Smooth muscle cell (in vitro differentiated cells): ENCODE measurements at regions not wholly inside any gene's neighbourhood (a gene's known extent, or its start where the extent isn't known, plus 50 kb on each side); places are given as distances from the start of the nearest gene placed in this dataset.
A peak's percentile ranks its signal among the peaks of the same experiment; 100 is the strongest.

Experiments used
- DNase-seq: peaks from one replicate; lab custom pipeline; 2025; ENCODE audit not compliant: unreplicated experiment; lab: John Stamatoyannopoulos, UW
- H2AFZ ChIP-seq: fragments of 200-600 bp; sonication (generic); 2 replicates; pipeline ENCODE4 v1.6.0; 2016; ENCODE audit warnings: antibody characterized with exemption, low read depth, mild to moderate bottlenecking
- H3F3A ChIP-seq: fragments of 200-600 bp; sonication (generic); 2 replicates; pipeline ENCODE4 v1.6.0; 2017; ENCODE audit warnings: antibody characterized with exemption, low read depth
- H3K27ac ChIP-seq: fragments of 200-600 bp; sonication (generic); 2 replicates; pipeline ENCODE4 v1.5.1; 2016; ENCODE audit warnings: low read depth, mild to moderate bottlenecking
- H3K27me3 ChIP-seq: fragments of 200-600 bp; sonication (generic); 2 replicates; pipeline ENCODE4 v1.6.1; 2016; ENCODE audit warnings: low read depth, mild to moderate bottlenecking
- H3K36me3 ChIP-seq: fragments of 200-600 bp; sonication (generic); 2 replicates; pipeline ENCODE4 v1.5.1; 2016; ENCODE audit warnings: low read depth
- H3K4me1 ChIP-seq: fragments of 200-600 bp; sonication (generic); 2 replicates; pipeline ENCODE4 v1.5.1; 2016; ENCODE audit warnings: low read depth
- H3K4me2 ChIP-seq: fragments of 200-600 bp; sonication (generic); 2 replicates; pipeline ENCODE4 v1.6.0; 2016; ENCODE audit warnings: mild to moderate bottlenecking
- H3K4me3 ChIP-seq: fragments of 200-600 bp; sonication (generic); 2 replicates; pipeline ENCODE4 v1.5.1; 2016; ENCODE audit warnings: mild to moderate bottlenecking
- H3K79me2 ChIP-seq: fragments of 200-600 bp; sonication (generic); 2 replicates; pipeline ENCODE4 v1.6.0; 2016; ENCODE audit warnings: low read depth, mild to moderate bottlenecking
- H3K9ac ChIP-seq: fragments of 200-600 bp; sonication (generic); 2 replicates; pipeline ENCODE4 v1.6.0; 2016; ENCODE audit warnings: low read depth
- H3K9me3 ChIP-seq: fragments of 200-600 bp; sonication (generic); replicated peaks from 2 replicates; pipeline ENCODE4 v1.5.1; 2016; ENCODE audit warnings: low read depth
- H4K20me1 ChIP-seq: fragments of 200-600 bp; sonication (generic); 2 replicates; pipeline ENCODE4 v1.6.0; 2016; ENCODE audit warnings: low read depth
- WGBS: methylation state at CpG from one replicate; pipeline ENCODE4 v1.1.7; 2016; ENCODE audit warnings: low lambda C conversion rate; 5-methylcytosine and 5-hydroxymethylcytosine counted together
- TF ChIP-seq, protein P1 (sequence below): fragments of 200-600 bp; sonication (generic); IDR thresholded peaks from 2 replicates; pipeline ENCODE4 v1.5.1; 2017; ENCODE audit warnings: borderline replicate concordance, mild to moderate bottlenecking, antibody characterized with exemption; ENCODE audit not compliant: insufficient read depth, poor library complexity, severe bottlenecking

DNA sequence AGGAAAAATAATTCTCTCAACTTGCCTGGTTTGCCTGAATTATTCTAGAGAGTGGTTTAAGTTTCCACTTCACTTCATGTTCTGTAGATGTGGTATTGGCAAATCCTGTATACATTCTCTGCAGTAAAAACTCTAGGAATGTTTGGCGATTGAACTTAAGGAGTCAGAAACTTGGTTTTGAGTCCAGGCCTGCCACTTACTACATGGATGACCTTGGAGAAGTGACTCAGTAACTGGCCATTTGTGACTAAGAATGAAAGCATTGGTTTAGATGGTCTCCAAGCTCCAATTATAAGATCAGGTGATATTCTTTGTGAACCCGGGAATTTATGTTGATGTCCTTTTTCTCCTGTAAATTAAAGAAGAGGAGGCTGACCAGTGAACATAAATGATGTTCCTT is 233.8 kb downstream of the GAS1 start:
- Histone ChIP-seq H3K27ac (no peak overlapping the region), H3K9ac (no peak overlapping the region), H3K79me2 (no peaks in the 10 kb centered on the region), H4K20me1 (no peaks in the 10 kb centered on the region), H3F3A (no peaks in the 10 kb centered on the region), H3K9me3 (no peaks in the 10 kb centered on the region), H2AFZ (no peak overlapping the region), H3K36me3 (no peaks in the 10 kb centered on the region), H3K4me2 (peak overlapping the region; percentile 6), H3K4me3 (no peak overlapping the region), H3K4me1 (no peaks in the 10 kb centered on the region), H3K27me3 (no peaks in the 10 kb centered on the region)
- TF ChIP-seq, protein P1, sequence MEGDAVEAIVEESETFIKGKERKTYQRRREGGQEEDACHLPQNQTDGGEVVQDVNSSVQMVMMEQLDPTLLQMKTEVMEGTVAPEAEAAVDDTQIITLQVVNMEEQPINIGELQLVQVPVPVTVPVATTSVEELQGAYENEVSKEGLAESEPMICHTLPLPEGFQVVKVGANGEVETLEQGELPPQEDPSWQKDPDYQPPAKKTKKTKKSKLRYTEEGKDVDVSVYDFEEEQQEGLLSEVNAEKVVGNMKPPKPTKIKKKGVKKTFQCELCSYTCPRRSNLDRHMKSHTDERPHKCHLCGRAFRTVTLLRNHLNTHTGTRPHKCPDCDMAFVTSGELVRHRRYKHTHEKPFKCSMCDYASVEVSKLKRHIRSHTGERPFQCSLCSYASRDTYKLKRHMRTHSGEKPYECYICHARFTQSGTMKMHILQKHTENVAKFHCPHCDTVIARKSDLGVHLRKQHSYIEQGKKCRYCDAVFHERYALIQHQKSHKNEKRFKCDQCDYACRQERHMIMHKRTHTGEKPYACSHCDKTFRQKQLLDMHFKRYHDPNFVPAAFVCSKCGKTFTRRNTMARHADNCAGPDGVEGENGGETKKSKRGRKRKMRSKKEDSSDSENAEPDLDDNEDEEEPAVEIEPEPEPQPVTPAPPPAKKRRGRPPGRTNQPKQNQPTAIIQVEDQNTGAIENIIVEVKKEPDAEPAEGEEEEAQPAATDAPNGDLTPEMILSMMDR: no peak
- DNase-seq: no peak
- 64% methylated on average over 2 of the region's 2 CpGs for WGBS

DNA sequence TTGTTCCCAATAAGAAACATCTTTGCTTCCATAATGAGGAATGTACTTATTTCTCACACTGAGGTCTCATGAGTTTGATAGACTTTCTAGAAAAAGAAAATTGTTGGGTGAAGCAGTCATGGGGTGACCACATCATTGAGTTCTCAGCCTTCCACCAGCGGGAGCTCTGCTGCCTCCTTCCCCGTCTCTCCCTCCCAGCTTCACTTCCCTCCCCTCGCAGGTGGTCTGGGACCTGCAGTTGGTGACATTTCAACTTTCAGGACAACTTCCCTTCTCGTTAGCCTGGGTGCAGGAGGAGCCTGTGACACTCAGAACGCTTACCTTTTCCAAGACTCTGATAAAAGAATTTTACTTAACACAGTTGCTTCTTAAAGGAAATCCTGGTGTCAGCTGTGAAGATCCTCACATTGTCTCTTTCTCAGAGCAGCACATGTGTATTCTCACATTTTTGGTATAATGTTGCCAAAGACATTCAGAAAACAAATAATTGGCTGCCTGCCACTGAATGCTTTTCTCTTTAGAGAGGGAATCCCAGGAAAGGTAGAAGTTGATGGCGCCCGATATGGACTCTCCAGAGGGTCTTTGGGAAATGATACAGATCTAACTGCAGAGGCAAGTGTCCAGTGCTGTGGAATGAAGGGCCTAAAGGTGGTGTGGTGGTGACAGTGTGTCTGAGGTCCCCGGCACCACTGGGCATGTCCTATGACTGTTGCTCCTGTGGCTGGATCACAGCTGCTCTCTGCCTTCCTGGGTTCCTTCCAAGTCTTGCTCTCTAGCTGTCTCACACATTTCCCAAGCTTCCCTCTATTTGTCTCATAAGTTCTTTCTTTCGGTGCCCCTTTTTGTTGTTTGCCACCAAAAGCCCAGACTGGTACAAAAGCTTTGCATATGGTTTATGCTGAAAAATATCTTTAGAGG is 238.1 kb downstream of the GAS1 start:
- Histone ChIP-seq H3K9me3 (no peaks in the 10 kb centered on the region), H3K27me3 (no peaks in the 10 kb centered on the region), H3K9ac (no peak overlapping the region), H3K27ac (no peak overlapping the region), H4K20me1 (no peaks in the 10 kb centered on the region), H3F3A (no peaks in the 10 kb centered on the region), H3K79me2 (no peaks in the 10 kb centered on the region), H3K36me3 (no peaks in the 10 kb centered on the region), H3K4me1 (no peaks in the 10 kb centered on the region), H2AFZ (no peak overlapping the region), H3K4me3 (no peak overlapping the region), H3K4me2 (no peak overlapping the region)
- no peak for DNase-seq
- TF ChIP-seq, protein P1: no peak
- 93% methylated on average over 9 of the region's 9 CpGs for WGBS

DNA sequence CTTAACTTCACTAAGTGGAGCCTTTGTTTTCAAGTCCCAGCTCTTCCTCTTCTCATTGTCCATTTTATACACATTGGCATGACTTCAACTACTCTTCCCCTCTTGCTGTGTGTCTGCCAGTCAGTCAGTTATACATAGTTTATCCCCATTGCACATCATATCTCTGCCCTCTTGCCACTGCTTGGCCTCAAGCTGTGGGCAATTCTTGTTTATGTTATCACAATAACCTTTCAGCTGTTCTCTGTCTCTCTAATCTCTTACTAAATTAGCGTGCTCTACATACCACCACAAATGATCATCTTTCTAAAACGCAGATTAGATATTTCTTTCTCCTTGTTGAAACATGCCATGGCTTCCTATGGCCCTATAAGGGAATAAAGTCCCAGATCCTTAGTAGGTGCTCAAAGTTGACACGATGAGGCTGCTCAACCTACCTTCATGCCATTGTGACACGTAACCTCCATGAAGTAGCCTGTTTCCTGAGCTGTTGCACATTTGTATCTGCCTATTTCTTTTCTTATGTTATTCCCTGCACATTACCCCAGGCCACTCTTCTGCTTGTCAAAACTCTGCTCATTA is 239.3 kb downstream of the GAS1 start:
- no peak overlapping the region for H2AFZ ChIP-seq
- H3K27ac ChIP-seq: no peak overlapping the region
- H3K4me1 ChIP-seq: no peaks in the 10 kb centered on the region
- TF ChIP-seq, protein P1: no peak
- H3K79me2 ChIP-seq: no peaks in the 10 kb centered on the region
- no peaks in the 10 kb centered on the region for H3F3A ChIP-seq
- H3K27me3 ChIP-seq: no peaks in the 10 kb centered on the region
- 78% methylated on average over 4 of the region's 4 CpGs for WGBS
- no peak overlapping the region for H3K9ac ChIP-seq
- DNase-seq: no peak
- H3K4me2 ChIP-seq: no peak overlapping the region
- H3K9me3 ChIP-seq: no peaks in the 10 kb centered on the region
- no peaks in the 10 kb centered on the region for H3K36me3 ChIP-seq
- no peak overlapping the region for H3K4me3 ChIP-seq
- no peaks in the 10 kb centered on the region for H4K20me1 ChIP-seq

DNA sequence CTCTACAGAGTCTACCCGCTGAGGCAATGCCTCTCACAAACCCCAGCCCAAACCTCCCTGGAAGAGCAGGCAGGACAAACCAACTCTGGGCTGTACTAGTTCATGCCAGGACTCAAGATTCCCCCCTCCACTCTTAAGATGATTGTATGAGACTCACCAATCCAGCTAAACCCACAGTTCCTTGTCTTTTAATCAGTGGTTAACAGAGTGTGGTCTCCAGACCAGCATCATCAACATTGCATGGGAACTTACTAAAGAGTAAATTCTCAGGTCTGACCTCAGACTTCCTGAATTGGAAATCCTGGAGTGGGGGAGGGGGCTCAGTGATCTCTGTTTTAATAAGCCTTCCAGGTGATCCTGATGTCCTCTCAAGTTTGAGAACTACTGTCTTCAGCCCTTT is 240.9 kb downstream of the GAS1 start:
- Histone ChIP-seq H3K36me3 (no peaks in the 10 kb centered on the region), H3K9ac (no peak overlapping the region), H4K20me1 (no peaks in the 10 kb centered on the region), H3K4me2 (no peak overlapping the region), H3K4me3 (no peak overlapping the region), H3F3A (no peaks in the 10 kb centered on the region), H3K27ac (peak overlapping the region; percentile 75), H3K27me3 (no peaks in the 10 kb centered on the region), H3K4me1 (no peaks in the 10 kb centered on the region), H3K9me3 (no peaks in the 10 kb centered on the region), H2AFZ (no peak overlapping the region), H3K79me2 (no peaks in the 10 kb centered on the region)
- TF ChIP-seq, protein P1: no peak
- no peak for DNase-seq
- 89% methylated on average over 1 of the region's 1 CpG for WGBS
